NCI-H2107 treated with DMSO at 0.1 percent for 48 hours (cell line): ENCODE measurements at regions not wholly inside any gene's neighbourhood (a gene's known extent, or its start where the extent isn't known, plus 50 kb on each side); places are given as distances from the start of the nearest gene placed in this dataset.
"Not testable (repeated sequence)": the region's sequence is repeated elsewhere in the genome, so short reads cannot be mapped to it uniquely, and the experiment has no call there.

Source experiments
- DNase-seq: peaks from one replicate; lab custom pipeline; 2025; ENCODE audit not compliant: unreplicated experiment; lab: John Stamatoyannopoulos, UW

DNA sequence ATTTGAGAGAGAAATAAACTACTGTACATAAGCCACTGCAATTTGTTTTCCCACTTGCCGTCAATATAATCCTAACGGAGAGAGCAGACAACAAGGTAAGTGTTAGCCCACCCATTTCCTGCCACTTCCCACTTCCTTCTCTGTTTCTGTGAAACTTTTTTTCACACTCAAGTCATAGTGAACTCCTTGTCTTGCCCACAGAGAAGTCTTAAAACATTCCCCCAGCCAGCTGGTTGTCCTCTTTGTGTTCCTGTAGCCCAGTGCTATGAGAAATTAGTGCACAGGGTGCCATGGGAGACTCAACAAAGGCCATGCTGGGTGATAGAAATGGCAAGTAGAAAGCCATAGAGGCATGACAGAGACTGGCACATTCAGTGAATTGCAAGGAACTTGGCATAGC is 208.6 kb downstream of the BLID start:
- DNase-seq = no peak

DNA sequence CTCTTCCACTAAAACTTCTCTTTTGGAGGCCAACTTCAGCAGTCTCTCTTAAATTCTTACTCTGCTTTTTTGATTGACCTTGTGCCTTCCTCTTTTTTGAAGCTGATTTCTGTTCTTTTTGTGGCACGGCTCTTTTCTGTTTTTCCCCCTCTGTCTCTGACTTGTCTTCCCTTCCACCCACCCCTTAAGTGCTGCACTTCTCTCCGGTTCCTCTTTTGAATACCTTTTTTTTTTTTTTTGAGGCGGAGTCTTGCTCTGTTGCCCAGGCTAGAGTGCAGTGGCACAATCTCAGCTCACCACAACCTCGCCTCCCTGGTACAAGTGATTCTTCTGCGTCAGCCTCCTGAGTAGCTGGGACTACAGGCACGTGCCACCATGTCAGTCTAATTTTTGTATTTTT is 211.9 kb downstream of the BLID start:
- no peak for DNase-seq

DNA sequence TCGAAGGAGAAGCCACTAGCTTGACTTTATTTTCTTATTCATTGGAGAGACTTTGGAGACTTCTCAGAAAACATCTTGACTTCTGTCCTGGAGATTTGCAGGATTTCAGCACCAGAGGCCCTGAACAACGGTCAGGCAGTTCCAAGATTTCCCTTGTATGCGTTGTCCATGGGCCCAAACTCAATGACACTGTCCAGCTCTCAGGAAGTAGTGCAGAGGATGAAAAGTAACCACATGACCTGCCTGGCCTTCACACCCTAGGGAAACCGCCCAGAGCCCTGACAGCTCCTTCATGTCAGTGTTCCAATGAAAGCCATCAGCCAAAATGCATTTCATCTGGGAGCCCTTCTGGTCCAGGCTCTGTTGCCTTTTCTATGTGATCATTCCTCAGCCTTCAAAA is 214.1 kb downstream of the BLID start:
- no peak for DNase-seq

DNA sequence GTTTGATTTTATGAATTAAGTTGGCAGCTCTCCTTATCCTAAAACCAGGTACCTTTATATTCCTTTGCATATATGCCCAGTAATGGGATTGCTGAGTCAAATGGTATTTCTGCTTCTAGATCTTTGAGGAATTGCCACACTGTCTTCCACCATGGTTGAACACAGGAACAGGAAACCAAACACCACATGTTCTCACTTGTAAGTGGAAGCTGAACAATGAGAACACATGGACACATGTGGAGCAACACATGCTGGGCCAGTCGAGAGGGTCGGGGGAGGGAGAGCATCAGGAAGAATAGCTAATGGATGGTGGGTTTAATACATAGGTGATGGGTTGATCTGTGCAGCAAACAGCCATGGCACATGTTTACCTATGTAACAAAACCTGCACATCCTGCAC is 214.6 kb downstream of the BLID start:
- not testable (repeated sequence) for DNase-seq

DNA sequence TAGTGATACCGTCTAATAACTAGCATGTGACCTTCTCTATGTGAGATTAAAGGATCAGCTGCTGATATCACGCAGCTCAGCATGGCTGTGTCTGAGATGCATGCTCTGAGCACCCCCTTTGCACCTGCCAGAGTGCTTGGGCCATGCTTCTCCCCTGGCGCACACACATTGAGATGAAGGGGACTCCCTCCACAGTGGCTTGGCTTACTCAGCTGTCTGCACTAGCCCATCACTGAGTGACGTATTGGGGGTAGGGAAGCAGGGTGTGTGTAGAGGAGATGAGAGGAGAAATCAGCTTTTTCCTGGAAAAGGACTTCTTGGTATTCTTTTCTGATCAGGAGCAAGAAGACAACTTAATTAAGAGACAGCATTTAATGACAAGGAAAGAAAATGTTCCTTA is 216.5 kb downstream of the BLID start:
- no peak for DNase-seq

DNA sequence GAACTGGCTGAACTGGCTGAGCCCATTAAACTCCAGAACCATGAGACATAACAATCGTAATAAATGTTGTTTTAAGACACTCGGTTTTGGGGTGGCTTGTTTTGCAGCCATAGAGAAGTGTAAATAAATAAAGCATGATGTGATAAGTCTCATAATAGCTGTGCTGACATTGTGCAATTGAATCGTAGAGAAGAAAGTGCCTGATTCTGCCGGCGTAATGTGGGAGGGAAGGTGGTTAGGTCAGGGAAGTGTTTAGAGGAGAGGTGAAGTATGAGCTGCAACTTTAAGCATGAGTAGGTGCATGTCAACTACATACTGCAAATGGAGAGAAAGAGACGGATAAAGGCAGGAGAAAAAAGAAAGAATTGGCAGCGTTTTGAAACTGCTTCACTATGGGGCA is 217.1 kb downstream of the BLID start:
- DNase-seq = no peak

DNA sequence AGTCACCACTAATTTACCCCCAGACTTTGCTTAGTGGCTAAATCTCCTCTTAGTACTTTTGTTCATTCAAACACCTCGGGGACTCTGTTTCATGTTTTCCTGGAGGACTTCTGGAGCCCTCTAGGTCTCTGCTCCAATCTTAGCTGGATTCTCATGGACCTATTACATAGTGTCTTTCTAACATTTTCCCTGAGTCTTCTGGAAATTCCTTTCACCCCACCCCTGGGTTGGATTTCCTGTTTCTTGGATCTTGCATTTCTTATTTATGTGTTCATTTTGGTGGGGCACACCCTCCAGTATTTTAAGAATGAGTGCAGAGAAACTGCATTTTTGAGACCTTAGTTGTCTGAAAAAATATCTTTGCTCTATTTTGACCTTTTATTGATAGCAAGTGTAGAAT is 220.1 kb downstream of the BLID start:
- no peak for DNase-seq

DNA sequence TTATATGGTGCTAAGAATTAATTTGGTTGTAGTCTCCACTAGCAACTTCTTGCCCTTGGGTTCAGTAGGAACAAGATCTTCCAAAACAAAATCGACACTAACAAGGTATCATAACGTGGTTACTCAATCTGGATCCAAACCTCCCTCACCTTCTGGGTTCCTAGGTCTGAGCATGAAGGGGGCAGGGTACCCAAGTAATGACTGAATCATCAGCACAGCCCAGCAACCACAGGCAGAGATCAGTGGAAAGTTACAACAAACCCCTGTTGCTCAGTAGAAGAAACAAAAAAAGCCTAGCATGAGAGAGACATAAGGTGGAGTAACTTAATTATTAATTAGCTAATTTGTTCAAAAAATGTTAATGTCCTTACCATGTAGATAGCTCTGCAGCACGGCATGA is 221.4 kb downstream of the BLID start:
- DNase-seq = no peak

DNA sequence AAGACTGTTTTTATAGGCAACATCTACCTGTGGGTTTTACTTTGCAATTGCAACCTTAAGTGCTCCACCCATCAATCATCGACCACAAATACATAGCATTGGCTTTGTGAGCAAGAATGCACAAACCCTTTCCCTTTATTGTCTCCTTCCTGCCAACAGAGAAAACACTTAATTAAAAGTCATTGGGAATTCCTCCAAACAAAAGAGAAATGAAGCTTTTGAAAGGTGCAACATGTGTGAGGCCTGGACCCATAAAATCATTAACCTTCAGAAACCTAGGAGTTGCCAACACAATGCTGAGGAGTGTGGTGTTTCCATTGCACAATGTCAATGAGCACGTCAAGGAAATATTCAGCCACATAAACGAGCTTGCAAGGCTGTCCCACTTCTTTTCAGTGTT is 223.2 kb downstream of the BLID start:
- DNase-seq = no peak

DNA sequence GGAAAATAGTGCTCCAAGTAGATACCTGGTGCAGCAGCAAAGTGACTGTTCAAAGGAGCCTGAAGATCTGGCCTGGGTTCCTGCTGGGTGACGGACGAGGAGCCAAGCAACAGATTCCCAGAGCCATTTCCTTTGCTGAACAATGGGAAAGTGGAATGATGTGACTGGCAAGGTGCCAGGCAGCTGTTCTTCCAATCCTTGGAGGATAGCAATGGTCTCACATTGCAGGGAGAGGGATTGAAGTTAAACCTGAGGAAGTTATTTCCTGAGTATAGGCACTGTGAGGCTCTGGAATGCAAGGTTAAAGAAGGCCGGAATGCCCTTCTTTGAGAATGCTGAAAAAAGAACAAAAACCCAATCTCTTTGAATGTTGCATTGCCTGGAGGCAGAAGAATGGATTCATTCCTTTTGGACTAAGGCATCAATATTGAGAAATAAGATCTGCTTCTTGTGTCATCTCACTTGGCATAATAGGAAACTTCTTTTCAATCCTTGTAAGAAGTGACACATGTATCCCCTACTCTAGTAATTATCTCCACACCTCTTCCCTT is 223.8 kb downstream of the BLID start:
- DNase-seq = no peak

DNA sequence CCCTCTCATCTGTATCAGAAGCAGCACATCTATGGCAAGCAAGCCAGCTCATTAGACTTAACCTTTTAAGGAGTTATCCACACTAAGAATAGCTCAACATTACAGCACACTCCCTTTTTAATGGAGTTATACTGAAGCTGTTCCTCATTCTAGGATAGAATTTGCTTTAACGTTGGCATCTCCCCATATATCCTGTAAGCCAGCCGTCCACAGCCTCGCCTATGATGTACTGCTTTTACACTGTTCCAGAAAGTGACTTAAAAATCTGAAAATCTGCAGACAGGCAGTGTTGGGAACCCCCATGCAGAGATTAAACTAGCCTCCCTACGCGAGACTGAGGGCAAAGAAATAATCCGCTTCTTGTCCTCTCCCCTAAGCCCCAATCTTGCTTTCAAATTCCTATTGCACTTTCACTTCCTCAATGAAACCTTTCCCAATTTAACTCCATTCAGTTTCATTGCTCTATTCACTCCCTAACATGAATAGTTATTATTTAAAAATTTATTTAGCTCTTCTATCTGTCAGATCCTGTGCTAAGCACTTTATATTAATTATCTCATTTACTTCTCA is 225.0 kb downstream of the BLID start:
- DNase-seq = no peak

DNA sequence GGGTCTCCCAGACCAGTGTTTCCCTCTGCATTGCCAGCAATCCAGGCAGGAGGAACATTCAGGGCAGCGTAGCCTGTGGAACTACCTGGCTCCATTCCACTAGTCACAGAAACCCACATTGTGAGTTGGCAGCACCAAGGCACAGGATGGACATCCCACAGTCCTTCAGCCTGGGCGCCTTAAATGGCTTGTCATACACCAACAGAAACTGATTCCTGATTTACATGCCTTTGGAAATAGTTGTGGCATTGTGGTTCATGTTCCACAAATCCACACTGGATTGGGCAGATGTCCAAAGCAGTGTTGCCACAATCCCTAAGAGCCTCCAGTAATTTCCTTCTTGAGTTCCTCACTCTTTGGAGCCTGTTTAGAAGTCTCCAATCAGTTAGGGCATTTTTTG is 225.6 kb downstream of the BLID start:
- DNase-seq = no peak

DNA sequence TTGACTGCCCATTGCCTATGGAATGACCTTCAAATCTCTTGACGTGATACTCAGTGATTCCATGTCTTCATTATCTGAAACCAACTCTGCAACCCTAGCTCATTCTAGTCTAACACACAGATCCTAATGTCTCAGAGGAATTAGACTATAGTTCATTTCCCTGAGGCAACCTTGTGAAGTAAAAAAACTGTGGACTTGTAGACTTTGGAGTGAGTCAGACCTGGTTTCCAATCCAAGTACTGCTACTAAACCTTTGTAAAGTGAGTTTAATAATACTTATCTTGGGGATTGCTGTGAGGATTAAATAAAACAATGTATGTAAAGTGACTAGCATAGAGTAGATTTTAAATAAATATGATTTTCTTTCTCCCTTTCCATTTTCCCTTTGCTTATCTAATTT is 226.1 kb downstream of the BLID start:
- no peak for DNase-seq

DNA sequence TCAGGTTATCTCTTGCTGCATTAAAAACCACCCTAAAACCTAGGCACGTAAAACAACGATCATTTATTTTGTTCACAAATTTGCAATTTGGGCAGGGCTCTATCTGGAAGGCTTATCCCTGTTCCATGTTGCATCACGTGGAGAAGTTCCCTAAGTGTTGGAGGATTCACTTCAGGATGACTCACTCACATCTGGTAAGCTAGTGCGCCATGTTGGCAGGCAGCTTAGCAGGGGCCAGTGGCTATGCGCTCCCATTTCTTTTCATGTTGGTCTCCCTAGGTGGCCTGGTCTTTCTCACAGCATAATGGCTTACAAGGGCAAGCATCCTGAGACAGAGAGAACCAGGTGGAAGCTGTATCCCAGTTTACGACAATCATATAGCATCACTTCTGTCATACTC is 226.8 kb downstream of the BLID start:
- no peak for DNase-seq

DNA sequence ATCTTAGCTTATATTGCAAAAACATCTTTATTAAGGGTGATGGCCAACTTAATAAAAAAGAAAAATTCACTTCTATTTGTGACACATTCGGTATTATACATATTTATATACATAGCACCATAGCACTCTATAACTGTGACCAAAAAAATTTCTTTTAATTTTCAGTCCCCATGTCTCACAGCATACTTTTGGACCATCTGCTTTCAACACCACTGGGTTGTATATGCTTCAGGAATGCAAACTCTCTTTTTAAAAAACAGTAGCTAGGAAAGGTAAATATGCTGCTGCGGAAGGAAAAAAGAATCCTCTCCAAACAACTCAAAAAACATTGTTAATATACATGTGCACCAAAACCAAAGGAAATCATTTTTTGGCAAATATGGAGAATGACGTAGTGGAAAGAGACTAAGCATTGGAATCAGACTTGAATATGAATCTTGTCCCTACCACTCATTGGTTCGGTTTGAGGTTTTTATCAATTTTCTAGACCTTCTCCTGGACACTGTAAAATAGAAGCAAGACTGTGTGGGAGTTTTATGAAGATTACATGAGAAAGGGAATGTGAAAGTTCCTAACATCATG is 227.9 kb downstream of the BLID start:
- DNase-seq = no peak

DNA sequence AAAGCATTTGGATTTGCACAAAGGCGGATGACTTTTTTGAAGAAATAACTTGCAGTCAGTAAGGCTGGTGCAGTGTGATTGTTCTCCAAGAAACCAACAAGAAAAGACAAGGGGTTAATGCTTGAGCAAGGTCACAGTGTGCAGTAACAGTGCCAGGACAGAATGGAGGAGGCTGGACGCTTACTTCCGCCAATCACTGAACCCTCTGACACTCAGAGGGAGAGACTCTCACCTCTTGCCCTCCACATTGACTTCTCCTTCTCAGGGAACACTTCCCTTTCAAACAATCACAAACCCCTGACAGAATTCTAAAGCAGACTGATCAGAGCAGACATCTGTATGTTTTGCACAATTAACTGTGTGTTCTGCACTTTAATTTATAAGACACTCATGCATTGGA is 228.4 kb downstream of the BLID start:
- no peak for DNase-seq

DNA sequence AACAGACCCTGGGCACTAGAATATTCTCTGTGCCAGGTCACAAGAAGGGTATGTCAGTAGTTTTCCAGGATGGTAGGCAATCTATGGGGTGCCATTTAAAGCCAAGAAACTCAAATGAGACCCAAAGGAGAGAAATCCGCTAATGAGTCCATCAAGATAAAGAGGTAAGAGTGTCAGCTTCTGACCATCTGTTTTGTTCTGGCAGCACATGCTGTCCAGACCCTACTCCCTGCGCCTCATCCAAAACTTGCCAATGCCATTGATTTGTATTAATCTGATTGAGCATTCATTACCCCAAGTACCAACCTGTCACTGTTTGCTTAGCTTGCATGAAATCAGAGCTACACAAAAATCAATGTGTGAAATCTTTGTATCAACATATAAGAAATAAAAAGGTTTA is 229.0 kb downstream of the BLID start:
- no peak for DNase-seq

DNA sequence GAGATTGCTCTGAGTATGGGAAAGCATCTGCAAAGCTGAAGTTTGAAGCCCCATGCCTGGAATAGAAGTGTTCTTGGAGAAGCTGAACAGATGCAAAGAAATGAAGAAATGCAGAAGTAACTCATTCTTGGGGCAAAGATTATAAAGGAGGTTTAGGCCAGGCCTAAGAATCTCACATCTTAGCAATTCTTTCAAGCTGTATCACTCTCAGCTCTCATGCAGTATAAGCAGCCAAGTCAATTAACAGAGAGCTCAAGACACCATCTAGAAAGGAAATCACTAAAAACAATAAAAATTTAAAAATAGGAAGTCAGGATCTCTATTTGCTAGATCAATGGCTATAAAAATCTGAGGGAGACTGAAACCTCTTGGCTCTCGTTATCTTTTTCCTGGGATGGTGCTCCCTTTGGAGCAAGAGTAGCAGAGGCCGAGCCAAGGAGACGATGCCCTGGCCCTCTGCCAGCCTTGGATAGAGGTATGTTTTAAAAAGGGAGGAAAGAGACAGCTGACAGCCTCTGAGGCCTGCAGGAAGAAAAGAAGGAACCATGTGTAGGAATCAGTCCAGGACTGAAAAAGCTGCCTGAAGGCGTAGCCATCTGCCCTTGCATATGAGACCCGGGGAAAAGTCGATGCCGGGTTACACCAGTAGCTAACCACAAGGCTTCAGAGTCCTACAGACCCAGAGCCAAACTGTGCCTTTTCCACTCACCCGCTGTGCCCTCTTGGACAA is 229.8 kb downstream of the BLID start:
- DNase-seq = no peak

DNA sequence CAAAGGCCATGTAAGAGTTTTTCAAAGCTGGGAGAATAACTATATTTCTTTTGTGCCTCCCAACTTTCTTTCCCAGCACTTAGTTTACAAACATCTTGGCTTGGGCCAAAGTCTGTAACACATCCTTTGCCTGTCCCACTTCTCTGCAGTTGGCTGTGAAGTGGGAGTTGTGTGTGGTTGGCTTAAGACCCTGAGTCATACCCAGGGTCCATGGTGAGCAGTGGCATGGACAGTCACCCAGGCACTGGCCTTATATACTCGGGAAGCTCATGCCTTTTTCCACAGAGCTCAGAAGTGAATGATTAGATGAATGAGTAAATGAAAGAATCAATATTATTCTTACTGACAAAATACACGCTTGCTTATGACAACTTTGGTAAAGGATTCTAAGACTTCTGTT is 231.4 kb downstream of the BLID start:
- no peak for DNase-seq

DNA sequence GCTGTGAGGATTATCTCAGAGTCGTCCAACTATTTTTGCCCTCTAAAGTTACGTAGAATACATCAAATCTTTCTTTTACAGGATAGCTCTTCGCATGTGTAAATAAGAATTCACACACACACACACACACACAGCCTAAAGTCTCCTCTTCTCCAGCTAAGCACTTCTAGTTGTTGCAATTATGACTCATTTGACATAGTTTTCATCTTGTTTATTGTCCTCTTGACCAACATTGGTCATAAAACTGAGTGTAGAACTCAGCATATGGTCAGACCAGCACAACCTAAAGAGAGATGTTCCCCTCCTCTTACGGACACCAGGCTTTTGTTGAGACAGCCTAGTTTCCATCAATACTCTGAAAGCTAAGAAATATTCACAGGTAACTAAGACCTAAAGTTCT is 234.2 kb downstream of the BLID start:
- no peak for DNase-seq

DNA sequence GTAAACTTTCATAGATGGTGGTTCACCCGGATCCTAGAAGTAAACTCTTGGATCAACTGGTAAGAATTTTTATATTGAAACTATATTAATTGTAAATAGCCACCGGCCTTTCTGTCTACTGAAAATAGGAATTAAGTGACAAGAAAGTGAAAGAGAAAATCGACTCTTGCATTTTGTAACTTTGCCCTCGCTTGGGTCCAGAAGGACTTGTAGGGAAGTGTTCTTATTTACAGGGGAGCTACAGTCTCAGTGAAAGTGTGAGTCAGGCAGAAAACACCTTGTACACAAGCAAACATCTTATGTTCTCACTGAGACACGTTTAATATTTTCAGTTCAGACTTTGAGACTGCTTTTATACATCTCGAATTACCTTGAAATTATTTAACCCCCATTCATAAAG is 238.9 kb downstream of the BLID start:
- DNase-seq = no peak

DNA sequence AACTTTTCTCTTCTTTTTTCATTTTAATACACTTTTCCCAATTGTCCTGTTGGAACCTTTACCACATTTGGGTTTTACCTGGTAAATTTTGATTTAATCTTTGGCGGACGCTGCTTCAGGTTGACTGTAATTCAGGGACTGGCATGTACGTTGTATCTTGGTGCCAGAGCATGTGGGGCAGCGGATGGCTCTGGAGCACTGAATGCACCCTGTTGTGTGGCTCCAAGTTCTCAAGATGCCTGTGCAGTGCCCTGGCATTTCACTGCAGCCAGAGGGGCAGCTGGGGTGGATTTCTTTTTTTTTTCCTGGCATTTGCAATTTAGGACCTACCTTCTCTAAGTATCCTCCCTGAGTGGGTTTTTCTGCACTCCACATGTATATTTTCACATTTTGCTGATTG is 242.2 kb downstream of the BLID start:
- DNase-seq = no peak

DNA sequence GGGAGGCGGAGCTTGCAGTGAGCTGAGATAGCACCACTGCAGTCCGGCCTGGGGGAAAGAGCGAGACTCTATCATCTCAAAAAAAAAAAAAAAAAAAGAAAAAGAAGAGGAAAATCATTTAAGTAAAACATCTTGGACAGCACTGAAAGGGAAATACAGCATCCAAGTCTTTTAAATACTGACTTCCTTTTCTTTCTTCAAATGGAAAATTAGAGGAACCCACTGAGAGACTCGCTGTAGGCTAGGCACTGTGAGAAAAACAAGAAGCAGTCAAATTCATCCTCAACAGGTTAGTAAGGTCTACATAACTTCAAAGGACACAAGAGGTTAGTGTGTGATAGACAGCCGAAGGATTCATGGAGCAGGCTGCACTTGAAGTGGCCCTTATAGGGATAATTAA is 243.7 kb downstream of the BLID start:
- DNase-seq = no peak
